Activated T-helper 1 cell treated with anti-CD3 and anti-CD28 coated beads, Interleukin-2, amount 50 U/mL, for 16 hours (primary cell): ENCODE measurements at regions not wholly inside any gene's neighbourhood (a gene's known extent, or its start where the extent isn't known, plus 50 kb on each side); places are given as distances from the start of the nearest gene placed in this dataset.

Experiments
- DNase-seq, 2 donors: peaks; one replicate each; pipeline ENCODE4 v3.0.0-alpha.2; 2020; ENCODE audit warnings: low read depth in 1 of 2, low spot score in 1 of 2

GRCh38 chr2:2875831-2876230 is 501.8 kb downstream of the EIPR1 start:
- DNase-seq, result no peak

GRCh38 chr2:2875296-2875695 is 502.3 kb downstream of the EIPR1 start:
- DNase-seq, result no peak

- no peak for DNase-seq
These were observed 502.8 kb downstream of the EIPR1 start for GRCh38 chr2:2874805-2875204.

GRCh38 chr2:2874341-2874740 is 503.3 kb downstream of the EIPR1 start:
- DNase-seq, result no peak

- DNase-seq, result no peak
These were observed 504.2 kb downstream of the EIPR1 start for GRCh38 chr2:2873450-2873811.

GRCh38 chr2:2872713-2873449 is 504.7 kb downstream of the EIPR1 start:
- DNase-seq, result no peak

- no peak for DNase-seq
These were observed 505.4 kb downstream of the EIPR1 start for GRCh38 chr2:2872309-2872617.

- DNase-seq, result no peak
These were observed 505.9 kb downstream of the EIPR1 start for GRCh38 chr2:2871480-2872308.

GRCh38 chr2:2870106-2870505 is 507.5 kb downstream of the EIPR1 start:
- no peak for DNase-seq

- no peak for DNase-seq
These were observed 508.1 kb downstream of the EIPR1 start for GRCh38 chr2:2869553-2869952.

- no peak for DNase-seq
These were observed 509.5 kb downstream of the EIPR1 start for GRCh38 chr2:2868085-2868484.

- DNase-seq, result no peak
These were observed 510.1 kb downstream of the EIPR1 start for GRCh38 chr2:2867397-2867979.

GRCh38 chr2:2866459-2866858 is 511.2 kb downstream of the EIPR1 start:
- DNase-seq, result no peak

- DNase-seq, result no peak
These were observed 515.2 kb downstream of the EIPR1 start for GRCh38 chr2:2862386-2862785.

GRCh38 chr2:2861666-2862240 is 515.9 kb downstream of the EIPR1 start:
- no peak for DNase-seq

- no peak for DNase-seq
These were observed 516.9 kb downstream of the EIPR1 start for GRCh38 chr2:2860589-2861300.

GRCh38 chr2:2859732-2860131 is 517.9 kb downstream of the EIPR1 start:
- no peak for DNase-seq

- no peak for DNase-seq
These were observed 518.5 kb downstream of the EIPR1 start for GRCh38 chr2:2859164-2859563.

- no peak for DNase-seq
These were observed 520.7 kb downstream of the EIPR1 start for GRCh38 chr2:2856723-2857415.

- DNase-seq, result no peak
These were observed 522.3 kb downstream of the EIPR1 start for GRCh38 chr2:2855297-2855696.

GRCh38 chr2:2853346-2853745 is 522.3 kb upstream of the MYT1L start:
- DNase-seq, result no peak
